ENCODE measurements at regions not wholly inside any gene's neighbourhood (a gene's known extent, or its start where the extent isn't known, plus 50 kb on each side); places are given as distances from the start of the nearest gene placed in this dataset.
A peak's percentile ranks its signal among the peaks of the same experiment; 100 is the strongest.

DNA sequence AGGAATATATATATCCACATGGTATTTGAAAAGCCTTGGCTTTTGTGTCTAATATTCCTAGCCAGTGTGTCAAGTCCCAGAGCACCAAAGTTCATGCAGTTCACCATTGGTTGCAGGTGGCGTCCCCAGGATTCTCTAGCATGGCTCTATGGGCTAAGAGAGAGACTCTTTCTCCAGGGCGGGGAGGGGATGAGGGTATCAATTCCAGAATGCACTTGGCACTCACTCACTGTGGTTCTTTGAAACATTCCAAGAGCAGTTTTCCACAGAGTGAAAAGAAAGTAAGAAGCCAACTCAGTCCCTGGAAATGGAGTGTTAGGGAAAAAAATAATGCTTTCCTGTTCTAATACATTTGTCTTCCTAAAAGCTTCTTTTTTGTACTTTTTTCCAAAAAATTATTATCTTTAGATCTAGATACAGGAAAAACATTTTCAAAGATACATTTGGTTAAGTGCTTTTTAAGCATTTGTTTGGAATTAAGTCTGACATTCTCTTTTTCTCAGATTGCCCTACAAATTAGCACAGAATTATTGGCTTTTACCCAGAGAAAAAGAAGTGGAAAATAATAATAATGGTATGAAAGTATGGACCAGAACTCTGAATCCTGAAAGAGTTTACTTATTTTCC, 239.9 kb downstream of the PAX3 start:
- DNase-seq = no peak

DNA sequence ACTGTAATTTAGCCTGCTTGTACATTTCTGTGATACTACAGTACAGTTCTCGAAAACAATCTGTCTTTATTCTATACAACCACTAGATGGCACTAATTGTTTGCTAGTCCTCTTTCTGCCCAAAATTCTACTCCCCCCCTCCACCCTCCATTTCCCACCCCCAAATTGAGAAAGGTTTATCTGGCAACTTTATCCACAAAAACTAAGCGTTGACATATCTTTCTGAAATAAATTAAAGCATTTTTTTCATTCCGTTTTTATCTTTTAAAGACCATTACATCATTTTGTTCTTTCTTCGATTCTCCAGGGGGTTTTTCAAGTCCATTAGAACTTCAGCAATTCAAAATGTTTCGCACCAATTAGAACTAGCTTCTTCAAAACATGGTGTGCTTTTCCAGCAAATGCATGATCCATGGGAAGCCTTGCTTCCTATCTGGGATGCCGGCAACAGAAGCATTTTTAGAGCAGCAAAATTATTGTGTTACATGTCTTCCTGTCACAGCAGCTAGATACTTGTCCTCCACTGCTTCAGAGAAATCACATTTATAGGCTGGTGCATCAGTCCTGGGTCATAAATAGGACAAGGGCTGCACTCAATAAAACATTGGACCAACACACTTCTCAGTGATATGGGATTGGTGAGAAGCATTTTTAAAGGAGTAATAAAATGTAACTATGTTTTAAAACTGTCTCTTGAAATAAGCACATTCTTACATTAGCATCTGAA, 241.3 kb downstream of the PAX3 start:
- DNase-seq = peak; percentile 15

- DNase-seq = no peak
Measured at GRCh38 chr2:222055328-222055727, 243.5 kb downstream of the PAX3 start.

GRCh38 chr2:222054813-222055212, 244.0 kb downstream of the PAX3 start:
- DNase-seq = no peak

GRCh38 chr2:222052934-222053367, 245.8 kb downstream of the PAX3 start:
- peak; percentile 41 for DNase-seq

DNA sequence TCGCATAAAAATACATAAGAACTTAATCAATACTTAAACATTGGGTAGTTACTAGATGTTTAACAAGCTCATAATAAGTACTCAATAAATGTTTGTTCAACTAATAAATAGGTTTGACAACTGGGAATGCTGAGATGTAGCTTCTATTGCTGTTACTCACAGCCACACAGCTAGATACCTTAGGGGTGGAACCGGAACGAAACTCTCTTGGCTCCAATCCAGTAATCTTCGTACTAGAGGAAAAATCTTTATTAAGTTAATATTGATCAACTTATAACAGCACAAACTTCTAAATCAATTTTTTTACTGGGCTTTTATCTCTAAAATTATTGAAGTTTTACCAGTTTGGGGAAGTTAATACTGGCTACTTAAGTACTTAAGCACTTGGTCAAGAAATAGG, 247.8 kb downstream of the PAX3 start:
- DNase-seq = no peak

DNA sequence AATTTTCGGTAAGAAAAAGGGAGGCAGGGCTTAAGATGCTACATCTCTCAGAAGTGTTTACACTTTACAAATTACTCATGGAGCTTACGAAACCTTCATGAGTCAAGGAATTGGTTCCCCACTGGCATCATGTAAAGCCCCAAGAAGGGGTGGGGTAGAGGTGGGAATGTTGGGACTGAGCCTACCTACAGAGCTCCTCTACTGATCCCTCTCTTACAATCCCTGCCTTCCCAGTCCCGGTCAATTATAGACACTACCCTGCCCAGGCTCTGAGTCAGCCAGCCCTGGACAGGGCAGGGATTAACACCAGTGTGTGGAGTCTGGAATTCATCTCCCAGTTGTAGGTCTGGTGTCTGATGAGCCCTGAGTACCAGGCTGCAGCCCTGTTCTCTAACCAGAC, 248.9 kb downstream of the PAX3 start:
- DNase-seq = no peak

DNA sequence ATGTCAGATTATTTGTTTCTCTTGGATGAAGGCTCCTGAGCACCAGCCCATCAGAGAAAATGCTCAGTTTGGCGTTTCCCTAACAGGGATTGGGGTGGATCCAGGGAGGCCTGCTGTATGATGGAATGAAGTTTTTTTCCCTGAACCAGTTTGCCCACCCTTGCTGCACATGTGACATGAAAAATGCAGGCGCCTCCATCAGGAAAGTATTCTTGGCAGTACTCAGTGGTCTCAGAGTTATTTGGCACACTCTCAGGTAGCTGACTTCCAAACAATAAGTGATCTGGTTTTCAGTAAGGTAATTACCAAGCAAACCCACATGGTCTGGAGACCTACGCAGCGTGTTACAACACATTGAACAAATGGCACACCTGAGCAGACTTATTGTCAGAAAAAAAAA, 254.9 kb downstream of the PAX3 start:
- DNase-seq = no peak

GRCh38 chr2:222042666-222043065, 256.1 kb downstream of the PAX3 start:
- no peak for DNase-seq

GRCh38 chr2:222040333-222040732, 258.5 kb downstream of the PAX3 start:
- no peak for DNase-seq

- no peak for DNase-seq
Measured at GRCh38 chr2:222039821-222040220, 259.0 kb downstream of the PAX3 start.

GRCh38 chr2:222038067-222038802, 260.6 kb downstream of the PAX3 start:
- no peak for DNase-seq

GRCh38 chr2:222037211-222037610, 261.6 kb downstream of the PAX3 start:
- DNase-seq = no peak

DNA sequence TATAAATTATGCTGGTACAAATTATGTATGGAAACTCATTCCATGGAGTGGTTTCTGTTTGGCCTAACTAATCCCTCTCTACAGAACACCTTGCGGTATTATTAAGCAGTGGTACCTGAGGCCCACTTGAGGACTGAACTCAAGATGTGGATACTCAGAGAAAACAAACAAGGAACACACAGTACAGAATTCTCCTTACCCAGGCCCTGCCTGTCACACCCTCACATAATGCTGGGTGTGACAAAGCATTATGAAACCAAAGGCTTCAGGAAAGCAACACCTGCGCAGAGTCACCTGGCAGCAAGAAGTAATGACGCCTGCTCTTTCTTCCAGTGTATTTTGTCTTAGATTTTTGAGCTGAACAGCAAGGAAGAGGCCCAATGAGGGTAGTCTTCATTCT, 264.7 kb downstream of the PAX3 start:
- no peak for DNase-seq

- DNase-seq = no peak
Measured at GRCh38 chr2:222033541-222033940, 265.3 kb downstream of the PAX3 start.

GRCh38 chr2:222025881-222026271, 272.9 kb downstream of the PAX3 start:
- DNase-seq = no peak

DNA sequence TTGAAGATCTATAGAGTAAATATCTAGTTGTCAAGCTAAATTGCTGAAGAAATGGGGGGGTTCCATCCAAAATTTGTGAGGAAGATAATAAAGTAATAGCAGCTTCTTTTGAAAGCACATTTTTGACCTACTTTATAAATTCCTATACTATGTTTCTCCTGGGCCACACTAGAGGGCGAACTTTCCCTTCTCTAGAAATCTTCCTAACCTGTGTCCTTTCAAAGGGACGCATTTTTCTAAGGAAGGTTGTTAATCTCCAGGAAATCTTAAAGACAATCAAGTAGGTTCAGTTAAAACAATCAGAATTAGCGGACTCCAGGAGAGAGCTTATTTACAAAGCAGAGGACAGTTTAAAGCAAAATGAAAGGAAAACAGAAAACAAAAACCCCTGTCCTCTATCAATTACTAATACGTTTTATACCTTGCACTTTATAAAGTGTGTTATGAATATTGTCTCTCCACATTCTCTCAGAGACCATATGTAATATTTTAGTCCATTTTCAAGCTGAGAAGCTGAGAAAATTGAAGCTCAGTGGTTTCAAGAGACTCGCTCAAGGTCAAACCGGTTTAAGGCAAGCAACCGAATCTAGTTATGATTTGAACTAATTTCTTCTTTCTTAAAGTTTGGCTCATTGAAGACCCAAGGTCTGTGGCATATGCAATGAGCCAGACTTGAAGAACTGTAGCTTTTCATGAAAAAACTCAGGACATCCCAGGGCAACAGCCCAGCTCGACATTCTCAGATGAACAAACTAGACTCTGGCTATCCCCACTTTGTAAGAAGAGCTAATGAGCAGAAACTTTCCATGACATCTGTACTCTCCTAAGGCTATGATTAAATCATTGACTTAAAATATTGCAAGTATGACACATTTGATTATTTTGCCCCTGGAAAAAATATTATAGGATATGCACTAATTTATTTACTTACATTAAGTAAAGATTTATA, 273.6 kb downstream of the PAX3 start:
- peak; percentile 37 for DNase-seq

DNA sequence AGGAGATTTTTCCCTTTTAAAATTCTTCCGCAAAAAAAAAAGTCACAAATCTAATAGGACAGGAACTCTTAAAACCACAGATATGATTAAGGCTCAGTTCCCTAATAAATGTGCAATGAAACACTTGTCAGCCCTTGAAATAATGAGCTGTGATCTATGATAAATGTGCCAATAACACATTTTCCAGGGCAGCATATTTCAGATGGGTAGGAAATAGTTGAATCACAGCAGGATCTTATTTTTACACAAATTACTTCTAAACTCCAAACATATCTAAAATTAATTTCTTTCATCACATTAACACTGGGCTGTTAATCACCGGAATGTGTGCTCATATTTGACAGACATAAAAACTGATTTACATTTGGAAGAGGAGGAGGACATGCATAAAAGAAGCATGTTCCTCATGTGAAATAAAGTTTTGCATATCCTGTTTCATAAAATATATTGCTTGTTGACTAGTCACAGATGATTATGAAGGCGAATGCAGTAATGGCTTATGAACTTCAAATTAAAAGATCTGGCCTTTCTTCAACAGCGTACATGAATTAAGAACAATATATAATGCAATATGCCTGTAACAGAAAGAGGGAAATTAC, 281.4 kb downstream of the PAX3 start:
- DNase-seq = no peak

GRCh38 chr2:222013889-222014288, 284.9 kb downstream of the PAX3 start:
- no peak for DNase-seq

GRCh38 chr2:222000326-222000725, 298.5 kb downstream of the PAX3 start:
- DNase-seq = no peak

DNA sequence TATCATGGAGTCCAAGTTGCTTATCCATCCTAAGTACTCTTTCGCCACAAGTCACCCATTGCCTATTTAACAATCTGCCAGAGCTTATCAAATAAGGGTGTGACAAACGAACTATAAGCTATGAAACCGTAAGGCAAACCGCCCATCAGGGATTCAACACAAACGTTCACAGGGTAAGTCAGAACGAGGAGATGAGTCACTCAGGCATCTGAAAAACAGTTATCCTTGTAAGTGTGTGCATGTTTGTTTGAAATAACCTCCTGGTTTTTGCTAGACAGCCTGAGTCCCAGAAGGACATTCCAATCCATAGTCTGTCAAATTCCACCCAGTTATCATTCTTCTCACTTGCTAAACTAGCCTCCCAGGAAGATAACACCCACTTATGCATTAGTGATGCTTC, 299.1 kb downstream of the PAX3 start:
- no peak for DNase-seq

- DNase-seq = no peak
Measured at GRCh38 chr2:221999166-221999565, 299.6 kb downstream of the PAX3 start.

DNA sequence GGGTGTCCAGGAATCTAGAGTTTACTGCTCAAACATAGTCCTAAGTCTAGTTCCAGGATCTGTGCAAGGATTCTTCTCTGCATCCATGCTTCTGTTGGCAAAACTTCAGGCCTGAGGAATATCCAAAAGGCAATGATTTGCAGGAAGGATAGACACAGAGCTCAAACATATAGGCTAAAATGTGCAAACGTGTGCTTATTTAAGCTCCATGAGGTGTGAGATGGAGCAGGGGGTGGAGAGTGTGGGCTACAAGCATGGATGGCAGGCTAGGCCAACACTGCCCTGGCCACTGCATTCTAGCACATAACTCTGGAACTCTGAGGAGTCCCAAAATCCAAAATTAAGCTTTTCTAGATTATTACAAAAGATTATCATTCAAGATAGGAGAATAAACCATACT, 301.1 kb downstream of the PAX3 start:
- no peak for DNase-seq

Data from NCI-H1436 (cell line).